Naive thymus-derived CD4-positive, alpha-beta T cell (primary cell): ENCODE measurements at regions not wholly inside any gene's neighbourhood (a gene's known extent, or its start where the extent isn't known, plus 50 kb on each side); places are given as distances from the start of the nearest gene placed in this dataset.
A peak's percentile ranks its signal among the peaks of the same experiment; 100 is the strongest.

Experiments used
- ATAC-seq: fragments of 150-1000 bp; cut with Tn5 transposase; 2 replicates; pipeline ENCODE4 v1.10.0; 2021; ENCODE audit warnings: mild to moderate bottlenecking, moderate library complexity
- CTCF ChIA-PET: fragments of 350-600 bp; sonication (Branson Sonifier 250); formaldehyde crosslinking; loops from one replicate; lab custom pipeline; 2021; ENCODE audit warnings: antibody characterized with exemption; lab: Charles Lee
- POLR2A ChIA-PET: fragments of 350-600 bp; sonication (Branson Sonifier 250); formaldehyde crosslinking; loops from one replicate; lab custom pipeline; 2021; ENCODE audit warnings: antibody characterized with exemption, inconsistent platforms; lab: Charles Lee
- DNase-seq, 9 donors: peaks; one replicate each; pipeline versions ENCODE4 v3.0.0 to v3.0.0-alpha.2; 2020 to 2022; ENCODE audit warnings: mixed read lengths in 1 of 9
- H3K27ac ChIP-seq: one replicate; pipeline ENCODE4 v1.7.0; 2013; ENCODE audit warnings: mild to moderate bottlenecking, low read depth, low read length, moderate library complexity
- H3K27me3 ChIP-seq, 2 donors: one replicate each; pipeline ENCODE4 v1.7.0; 2013; ENCODE audit warnings: low read length in 2 of 2, mild to moderate bottlenecking in 2 of 2, moderate library complexity in 2 of 2; ENCODE audit not compliant: control insufficient read depth in 2 of 2, insufficient read depth in 2 of 2
- H3K36me3 ChIP-seq, 3 experiments: 1 replicate in 2 of 3; 2 replicates in 1 of 3; pipeline ENCODE4 v1.7.0; 2013; ENCODE audit warnings: low read length in 3 of 3, mild to moderate bottlenecking in 3 of 3, moderate library complexity in 1 of 3; ENCODE audit not compliant: insufficient read depth in 3 of 3, control insufficient read depth in 2 of 3
- H3K4me1 ChIP-seq, 2 donors: one replicate each; pipeline ENCODE4 v1.7.0; 2013; ENCODE audit warnings: low read length in 2 of 2, mild to moderate bottlenecking in 2 of 2, moderate library complexity in 1 of 2; ENCODE audit not compliant: control insufficient read depth in 2 of 2, insufficient read depth in 2 of 2
- H3K4me3 ChIP-seq: 2 replicates; pipeline ENCODE4 v1.7.0; 2013; ENCODE audit warnings: mild to moderate bottlenecking, low read length
- H3K9me3 ChIP-seq, 3 experiments: 1 replicate in 2 of 3; 2 replicates in 1 of 3; pipeline ENCODE4 v1.7.0; 2013; ENCODE audit warnings: low read length in 3 of 3; ENCODE audit not compliant: control insufficient read depth in 2 of 3
- H3K27ac Mint-ChIP-seq, 9 donors: one replicate each; pipeline ENCODE4 v1.8.0; 2020 to 2022; ENCODE audit warnings: mixed read lengths in 9 of 9, mild to moderate bottlenecking in 8 of 9, moderate library complexity in 5 of 9, inconsistent platforms in 2 of 9
- H3K27me3 Mint-ChIP-seq, 5 donors: one replicate each; pipeline ENCODE4 v1.8.0; 2021 to 2022; ENCODE audit warnings: mixed read lengths in 5 of 5, mild to moderate bottlenecking in 1 of 5
- H3K36me3 Mint-ChIP-seq, 5 donors: one replicate each; pipeline ENCODE4 v1.8.0; 2020 to 2022; ENCODE audit warnings: mixed read lengths in 5 of 5, mild to moderate bottlenecking in 3 of 5, inconsistent platforms in 1 of 5
- H3K4me1 Mint-ChIP-seq, 7 donors: one replicate each; pipeline ENCODE4 v1.8.0; 2020 to 2022; ENCODE audit warnings: mixed read lengths in 7 of 7, mild to moderate bottlenecking in 3 of 7, inconsistent platforms in 1 of 7
- H3K4me3 Mint-ChIP-seq, 10 donors: one replicate each; pipeline ENCODE4 v1.8.0; 2020 to 2022; ENCODE audit warnings: mild to moderate bottlenecking in 10 of 10, mixed read lengths in 10 of 10, moderate library complexity in 6 of 10, inconsistent platforms in 2 of 10
- H3K9me3 Mint-ChIP-seq, 11 donors: one replicate each; pipeline ENCODE4 v1.8.0; 2020 to 2022; ENCODE audit warnings: mixed read lengths in 11 of 11, mild to moderate bottlenecking in 4 of 11, inconsistent platforms in 1 of 11, moderate library complexity in 1 of 11
- intact Hi-C, 2 donors: fragments of 100-400 bp; cut with micrococcal nuclease; formaldehyde crosslinking; loops; one replicate each; pipeline ENCODE4 v1.15.1; 2023

GRCh38 chr3:28978092-28978491 lies 302.8 kb upstream of the RBMS3 start:
- CTCF ChIA-PET = no interaction called here

DNA sequence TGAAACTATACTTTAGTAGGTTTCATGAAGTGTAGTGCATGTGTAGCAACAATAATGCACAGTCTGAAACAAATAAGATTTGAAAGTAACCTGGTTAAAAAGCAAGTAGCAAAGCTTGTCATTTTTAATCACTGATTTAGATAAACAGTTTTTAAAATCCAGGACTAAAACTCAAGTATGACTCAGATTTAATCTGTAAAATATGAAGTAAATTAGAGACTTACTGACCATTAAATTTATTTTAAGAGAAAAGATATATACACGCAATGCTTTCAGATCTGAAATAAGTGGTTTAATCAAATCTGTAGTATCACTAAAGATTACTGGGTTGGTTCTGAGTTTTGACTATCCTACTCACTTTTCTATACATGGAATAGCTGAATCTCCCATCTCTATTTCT lies 300.7 kb upstream of the RBMS3 start:
- Mint-ChIP-seq H3K27me3 (peaks cover 0 to 7% (median 2%) of the 10 kb centered on the region in 5 donors), H3K4me3 (no peak overlapping the region), H3K36me3 (no peaks in the 10 kb centered on the region), H3K9me3 (peaks cover 0 to 12% (median 0%) of the 10 kb centered on the region in 11 donors), H3K27ac (no peak overlapping the region), H3K4me1 (no peaks in the 10 kb centered on the region)
- Histone ChIP-seq H3K36me3 (no peaks in the 10 kb centered on the region), H3K4me1 (no peaks in the 10 kb centered on the region), H3K4me3 (no peak overlapping the region), H3K27me3 (no peaks in the 10 kb centered on the region), H3K9me3 (no peaks in the 10 kb centered on the region), H3K27ac (no peak overlapping the region)
- ChIA-PET CTCF (no interaction called here), POLR2A (no interaction called here)
- DNase-seq = no peak
- ATAC-seq = no peak
- intact Hi-C loops = no loop called here

More at GRCh38 chr3:28978092-28978491, 302.8 kb upstream of the RBMS3 start:
- Histone ChIP-seq H3K4me3 (no peak overlapping the region), H3K36me3 (no peaks in the 10 kb centered on the region), H3K27ac (no peak overlapping the region), H3K9me3 (no peaks in the 10 kb centered on the region), H3K27me3 (no peaks in the 10 kb centered on the region), H3K4me1 (no peaks in the 10 kb centered on the region)
- Mint-ChIP-seq H3K27me3 (peaks cover 0 to 7% (median 2%) of the 10 kb centered on the region in 5 donors), H3K4me3 (no peak overlapping the region), H3K36me3 (no peaks in the 10 kb centered on the region), H3K4me1 (no peaks in the 10 kb centered on the region), H3K27ac (no peak overlapping the region), H3K9me3 (peaks cover 0 to 12% (median 0%) of the 10 kb centered on the region in 11 donors)
- intact Hi-C loops = no loop called here
- ATAC-seq (no peak), DNase-seq (no peak)
- POLR2A ChIA-PET = no interaction called here

DNA sequence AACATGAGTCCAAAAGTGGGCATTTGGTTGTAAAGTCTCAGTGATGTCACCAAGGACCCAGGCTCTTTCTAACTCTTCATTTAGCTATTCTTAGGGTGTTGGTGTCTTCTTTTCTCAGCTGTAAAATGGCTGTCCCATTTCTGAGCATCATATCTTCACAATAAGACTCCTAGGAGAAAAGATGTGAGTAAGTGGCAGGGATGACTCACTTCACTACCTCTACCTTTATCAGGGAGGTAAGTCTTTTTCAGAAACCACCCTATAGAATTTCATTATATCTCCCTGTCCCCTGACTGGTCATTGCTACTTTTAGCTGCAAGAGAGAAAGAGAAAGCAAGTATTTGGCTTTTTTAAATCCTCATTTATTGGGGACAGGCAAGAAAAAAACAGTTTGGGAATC lies 300.2 kb upstream of the RBMS3 start:
- no peak for ATAC-seq
- peaks cover 0 to 12% (median 0%) of the 10 kb centered on the region in 11 donors for H3K9me3 Mint-ChIP-seq
- no peak overlapping the region for H3K27ac ChIP-seq
- no peaks in the 10 kb centered on the region for H3K27me3 ChIP-seq
- no peak for DNase-seq
- intact Hi-C loops = no loop called here
- H3K27ac Mint-ChIP-seq = no peak overlapping the region
- H3K4me3 Mint-ChIP-seq = no peak overlapping the region
- H3K36me3 ChIP-seq = no peaks in the 10 kb centered on the region
- no peaks in the 10 kb centered on the region for H3K4me1 Mint-ChIP-seq
- H3K36me3 Mint-ChIP-seq = no peaks in the 10 kb centered on the region
- H3K27me3 Mint-ChIP-seq = peaks cover 0 to 7% (median 2%) of the 10 kb centered on the region in 5 donors
- H3K4me1 ChIP-seq = no peaks in the 10 kb centered on the region
- H3K9me3 ChIP-seq = no peaks in the 10 kb centered on the region
- no peak overlapping the region for H3K4me3 ChIP-seq
- ChIA-PET CTCF (no interaction called here), POLR2A (no interaction called here)

GRCh38 chr3:28982906-28983305 lies 298.0 kb upstream of the RBMS3 start:
- ATAC-seq = no peak
- CTCF ChIA-PET = no interaction called here
- peaks cover 0 to 5% (median 0%) of the 10 kb centered on the region in 11 donors for H3K9me3 Mint-ChIP-seq
- H3K27ac Mint-ChIP-seq = no peak overlapping the region
- H3K27ac ChIP-seq = no peak overlapping the region
- no peaks in the 10 kb centered on the region for H3K36me3 Mint-ChIP-seq
- no peaks in the 10 kb centered on the region for H3K27me3 ChIP-seq
- no peaks in the 10 kb centered on the region for H3K4me1 Mint-ChIP-seq
- H3K36me3 ChIP-seq = no peaks in the 10 kb centered on the region
- intact Hi-C loops = no loop called here
- no peaks in the 10 kb centered on the region for H3K9me3 ChIP-seq
- H3K27me3 Mint-ChIP-seq = peaks cover 0 to 7% (median 0%) of the 10 kb centered on the region in 5 donors
- DNase-seq = no peak
- H3K4me3 Mint-ChIP-seq = no peak overlapping the region
- H3K4me1 ChIP-seq = no peaks in the 10 kb centered on the region
- POLR2A ChIA-PET = no interaction called here
- H3K4me3 ChIP-seq = no peak overlapping the region

- Histone ChIP-seq H3K4me1 (no peaks in the 10 kb centered on the region), H3K27ac (no peak overlapping the region), H3K4me3 (no peak overlapping the region), H3K36me3 (no peaks in the 10 kb centered on the region), H3K27me3 (no peaks in the 10 kb centered on the region), H3K9me3 (no peaks in the 10 kb centered on the region)
- Mint-ChIP-seq H3K27me3 (no peaks in the 10 kb centered on the region), H3K4me3 (no peak overlapping the region), H3K27ac (no peak overlapping the region), H3K4me1 (peaks cover 0 to 7% (median 0%) of the 10 kb centered on the region in 7 donors), H3K9me3 (peaks cover 0 to 2% (median 0%) of the 10 kb centered on the region in 11 donors), H3K36me3 (no peaks in the 10 kb centered on the region)
- intact Hi-C loops = no loop called here
- DNase-seq = no peak
- POLR2A ChIA-PET = no interaction called here
- no peak for ATAC-seq
- CTCF ChIA-PET = no interaction called here
Observed at GRCh38 chr3:28986922-28987321, 293.9 kb upstream of the RBMS3 start.

GRCh38 chr3:28989646-28990089 lies 291.2 kb upstream of the RBMS3 start:
- ChIA-PET POLR2A (no interaction called here), CTCF (no interaction called here)
- DNase-seq (no peak), ATAC-seq (peak; percentile 51)
- intact Hi-C loops = no loop called here
- H3K4me3 Mint-ChIP-seq = no peak overlapping the region
- H3K36me3 ChIP-seq = no peaks in the 10 kb centered on the region
- no peak overlapping the region for H3K27ac ChIP-seq
- H3K27ac Mint-ChIP-seq = no peak overlapping the region
- peaks cover 0 to 7% (median 0%) of the 10 kb centered on the region in 7 donors for H3K4me1 Mint-ChIP-seq
- peaks cover 0 to 3% (median 0%) of the 10 kb centered on the region in 11 donors for H3K9me3 Mint-ChIP-seq
- H3K27me3 ChIP-seq = no peaks in the 10 kb centered on the region
- no peaks in the 10 kb centered on the region for H3K9me3 ChIP-seq
- peaks cover 0 to 2% (median 0%) of the 10 kb centered on the region in 5 donors for H3K36me3 Mint-ChIP-seq
- H3K27me3 Mint-ChIP-seq = no peaks in the 10 kb centered on the region
- H3K4me1 ChIP-seq = no peaks in the 10 kb centered on the region
- H3K4me3 ChIP-seq = no peak overlapping the region

GRCh38 chr3:28994161-28994905 lies 286.5 kb upstream of the RBMS3 start:
- ChIA-PET CTCF (no interaction called here), POLR2A (no interaction called here)
- H3K4me1 Mint-ChIP-seq = peaks cover 0 to 7% (median 0%) of the 10 kb centered on the region in 7 donors
- peaks cover 0 to 15% (median 0%) of the 10 kb centered on the region in 11 donors for H3K9me3 Mint-ChIP-seq
- H3K4me1 ChIP-seq = no peaks in the 10 kb centered on the region
- no peak for DNase-seq
- H3K9me3 ChIP-seq = no peaks in the 10 kb centered on the region
- H3K27ac Mint-ChIP-seq = no peak overlapping the region
- peaks cover 0 to 2% (median 0%) of the 10 kb centered on the region in 5 donors for H3K36me3 Mint-ChIP-seq
- H3K27me3 Mint-ChIP-seq = no peaks in the 10 kb centered on the region
- no peak overlapping the region for H3K27ac ChIP-seq
- no peak overlapping the region for H3K4me3 ChIP-seq
- intact Hi-C loops = no loop called here
- H3K36me3 ChIP-seq = no peaks in the 10 kb centered on the region
- ATAC-seq = no peak
- H3K4me3 Mint-ChIP-seq = no peak overlapping the region
- H3K27me3 ChIP-seq = no peaks in the 10 kb centered on the region
